HG02642 (cell line): ENCODE measurements at regions not wholly inside any gene's neighbourhood (a gene's known extent, or its start where the extent isn't known, plus 50 kb on each side); places are given as distances from the start of the nearest gene placed in this dataset.

ENCODE experiments used
- ATAC-seq: cut with Tn5 transposase; IDR thresholded peaks from one replicate; pipeline ENCODE4 v1.9.1; 2021; ENCODE audit warnings: mild to moderate bottlenecking; ENCODE audit not compliant: unreplicated experiment, poor library complexity

GRCh38 chr11:19320827-19321226 lies 80.1 kb upstream of the E2F8 start:
- no peak for ATAC-seq

- ATAC-seq = no peak
Measured at GRCh38 chr11:19316434-19316833, 75.7 kb upstream of the E2F8 start.

DNA sequence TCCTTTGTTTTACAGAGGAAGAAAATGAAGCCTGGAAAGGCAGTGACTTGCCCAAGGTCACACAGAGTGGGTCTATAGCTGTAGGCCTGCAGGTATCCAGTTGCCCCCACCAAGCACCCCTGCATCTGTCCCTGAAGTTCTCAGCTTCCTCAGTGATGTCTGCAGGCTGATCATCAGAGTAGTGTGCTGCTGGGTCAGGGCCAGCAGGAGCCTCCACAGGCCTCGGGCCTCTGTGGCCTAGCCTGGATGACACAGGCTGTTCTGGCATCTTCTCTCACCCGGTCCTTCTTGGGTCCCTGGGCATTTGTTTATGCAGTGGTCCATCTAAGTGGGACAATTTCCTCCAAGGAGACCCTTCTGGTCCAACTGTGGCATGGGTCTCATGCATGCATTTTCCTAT lies 74.8 kb upstream of the E2F8 start:
- ATAC-seq = no peak

- no peak for ATAC-seq
Measured at GRCh38 chr11:19313140-19313539, 72.4 kb upstream of the E2F8 start.

DNA sequence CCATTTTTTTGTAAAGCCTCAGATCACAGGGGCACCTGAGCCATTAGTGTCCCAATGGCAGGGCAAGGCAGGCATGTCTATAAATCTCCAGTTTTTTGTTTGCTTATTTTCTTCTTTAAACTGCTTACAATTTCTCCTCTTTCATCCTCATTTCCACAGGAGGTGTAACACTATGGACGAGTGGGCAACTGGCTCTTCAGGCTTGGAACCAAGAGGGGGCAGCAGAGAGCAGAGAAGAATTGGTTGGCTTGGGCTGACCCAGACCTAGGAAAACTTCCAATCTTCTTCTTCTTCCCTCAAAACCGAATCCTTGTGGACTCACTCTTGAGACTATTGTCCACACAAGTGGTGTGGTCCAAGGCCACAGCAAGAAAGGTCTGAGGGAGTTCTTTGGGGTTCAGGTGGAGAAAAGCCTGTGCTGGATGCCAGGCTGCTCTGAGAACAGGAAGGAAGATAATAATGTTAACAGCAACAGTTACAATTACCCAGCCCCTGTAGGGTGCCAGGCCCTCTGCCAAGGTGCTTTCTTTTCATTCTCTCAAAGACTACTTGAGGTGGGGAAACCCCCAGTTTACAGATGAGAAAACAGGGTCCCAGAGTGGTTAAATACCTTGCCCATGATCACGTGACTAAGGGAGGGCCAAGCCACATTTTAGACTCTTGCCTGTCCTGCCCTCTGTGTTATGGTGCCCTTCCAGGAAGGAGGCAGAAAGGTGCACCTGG lies 70.7 kb upstream of the E2F8 start:
- peak; percentile 58 for ATAC-seq

- ATAC-seq = no peak
Measured at GRCh38 chr11:19307498-19307897, 66.8 kb upstream of the E2F8 start.

DNA sequence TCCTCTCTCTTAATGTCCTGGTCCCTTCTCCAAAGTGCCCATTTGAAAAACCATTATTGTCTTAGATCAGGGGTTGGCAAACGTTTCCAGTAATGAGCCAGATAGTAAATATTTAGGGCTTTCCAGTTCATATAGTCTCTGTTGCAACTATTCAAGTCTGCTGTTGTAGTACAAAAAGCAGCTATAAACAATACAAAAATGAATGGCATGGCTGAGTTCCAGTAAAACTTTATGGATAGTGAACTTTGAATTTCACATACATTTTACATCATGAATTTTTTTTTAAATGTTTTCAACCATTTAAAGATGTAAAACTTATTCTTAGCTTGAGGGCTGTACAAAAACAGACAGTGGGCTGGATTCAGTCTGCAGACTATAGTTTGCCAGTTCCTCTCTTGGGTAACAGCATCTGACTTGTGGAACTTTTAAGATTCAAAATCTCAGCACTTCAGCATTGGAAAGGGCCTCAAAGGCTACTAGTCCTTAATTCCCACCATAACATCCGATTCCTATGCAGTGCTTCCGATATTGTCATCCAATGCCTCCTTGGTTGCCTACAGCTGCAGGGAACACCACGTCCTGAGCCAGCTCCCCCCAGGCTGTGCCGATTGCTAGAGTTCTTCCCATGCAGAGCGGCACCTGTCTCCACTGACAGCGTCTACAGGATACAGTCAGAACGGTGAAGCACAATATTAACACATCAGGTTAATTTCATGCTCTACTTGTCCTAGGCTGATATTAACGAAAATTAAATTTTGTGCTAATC lies 65.6 kb upstream of the E2F8 start:
- ATAC-seq = no peak

- ATAC-seq = no peak
Measured at GRCh38 chr11:19301361-19301760, 60.6 kb upstream of the E2F8 start.

- no peak for ATAC-seq
Measured at GRCh38 chr11:19294444-19294843, 53.7 kb upstream of the E2F8 start.

GRCh38 chr11:19291064-19291463 lies 50.3 kb upstream of the E2F8 start:
- ATAC-seq = no peak
